ENCODE measurements at regions not wholly inside any gene's neighbourhood (a gene's known extent, or its start where the extent isn't known, plus 50 kb on each side); places are given as distances from the start of the nearest gene placed in this dataset.
"Not testable (repeated sequence)": the region's sequence is repeated elsewhere in the genome, so short reads cannot be mapped to it uniquely, and the experiment has no call there.

GRCh38 chr4:177494791-177495190, 52.6 kb upstream of the AGA start:
- DNase-seq (ENCODE audit: low read depth): no peak

GRCh38 chr4:177495626-177496025, 53.4 kb upstream of the AGA start:
- DNase-seq (ENCODE audit: low read depth): not testable (repeated sequence)

DNA sequence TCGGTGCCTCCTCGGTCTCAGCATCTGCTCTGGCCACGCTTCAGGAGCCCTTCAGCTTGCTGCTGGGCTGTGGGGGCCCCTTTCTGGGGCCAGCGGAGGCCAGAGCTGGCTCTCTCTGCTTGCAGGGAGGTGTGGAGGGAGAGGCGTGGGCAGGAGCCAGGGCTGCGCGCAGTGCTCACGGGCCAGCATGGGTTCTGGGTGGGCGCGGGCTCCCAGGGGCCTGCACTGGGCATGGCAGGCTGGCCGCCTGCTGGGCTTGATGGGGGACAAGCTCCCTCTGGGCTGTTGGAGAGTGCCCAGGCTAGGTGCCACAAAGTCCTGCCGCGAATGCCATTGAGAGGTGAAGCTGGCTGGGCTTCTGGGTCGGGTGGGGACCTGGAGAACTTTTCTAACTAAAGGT, 57.3 kb upstream of the AGA start:
- DNase-seq (ENCODE audit: low read depth): no peak

DNA sequence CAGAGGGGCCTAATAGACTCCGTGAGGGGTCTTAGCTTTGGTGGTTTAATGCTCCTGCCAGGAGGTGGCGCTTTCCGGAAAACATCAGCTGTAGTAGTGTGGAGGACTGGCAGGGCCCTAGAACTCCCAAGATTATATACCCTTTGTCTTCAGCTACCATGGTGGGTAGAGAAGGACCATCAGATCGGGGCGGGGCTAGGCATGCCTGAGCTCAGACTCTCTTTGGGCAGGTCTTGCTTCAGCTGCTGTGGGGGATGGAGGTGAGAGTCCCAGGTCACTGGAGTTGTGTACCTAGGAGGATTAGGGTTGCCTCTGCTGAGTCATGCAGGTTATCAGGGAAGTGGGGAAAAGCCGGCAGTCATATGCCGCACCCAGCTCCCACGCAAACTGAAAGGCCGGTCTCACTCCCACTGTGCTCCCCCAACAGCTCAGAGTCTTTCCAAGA, 63.0 kb upstream of the AGA start:
- DNase-seq (ENCODE audit: low read depth): no peak

GRCh38 chr4:177508662-177509061, 66.4 kb upstream of the AGA start:
- no peak for DNase-seq (ENCODE audit: low read depth)

DNA sequence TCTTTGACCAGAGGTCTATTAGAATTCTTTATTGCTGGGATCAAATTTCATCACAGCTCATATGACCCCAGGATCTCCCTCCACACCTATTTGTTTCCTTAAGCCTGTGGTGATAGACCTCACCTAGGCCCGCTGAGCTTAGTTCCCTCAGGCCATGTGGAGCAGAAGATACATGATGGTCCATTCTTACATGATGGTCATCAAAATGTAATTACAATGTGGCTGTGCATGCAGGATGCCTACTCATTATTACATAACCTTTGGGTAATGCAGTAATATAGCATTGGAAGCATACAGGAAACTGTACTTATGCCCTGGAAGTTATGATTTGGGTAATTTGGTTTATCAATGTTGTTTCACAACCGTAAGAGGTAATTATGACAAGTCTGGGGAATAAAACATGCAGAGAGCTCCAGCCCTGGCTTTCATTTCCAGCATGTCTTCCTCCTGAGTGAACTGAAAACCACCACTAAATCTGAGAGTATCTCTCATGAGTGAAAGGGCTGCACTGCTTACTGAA, 67.0 kb upstream of the AGA start:
- DNase-seq (ENCODE audit: low read depth): no peak

DNA sequence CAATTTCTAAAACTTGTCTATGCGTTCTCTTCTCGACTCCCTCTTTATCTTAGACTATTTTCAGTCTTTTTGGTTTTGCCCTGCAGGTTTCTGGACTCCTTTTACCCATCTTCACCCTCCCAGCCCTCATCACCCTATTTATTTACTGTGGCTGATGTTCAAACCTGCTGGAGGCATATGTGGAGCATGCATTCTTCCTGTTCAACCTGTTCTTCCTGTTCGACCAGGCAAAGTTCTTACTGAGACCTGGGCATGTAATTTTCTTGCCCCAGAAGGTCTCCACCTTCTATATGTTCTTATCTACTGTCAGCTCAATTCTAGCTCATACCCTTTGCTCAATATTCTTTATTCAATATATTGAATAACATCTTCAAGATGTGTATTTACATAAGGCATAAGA, 69.4 kb upstream of the AGA start:
- no peak for DNase-seq (ENCODE audit: low read depth)

DNA sequence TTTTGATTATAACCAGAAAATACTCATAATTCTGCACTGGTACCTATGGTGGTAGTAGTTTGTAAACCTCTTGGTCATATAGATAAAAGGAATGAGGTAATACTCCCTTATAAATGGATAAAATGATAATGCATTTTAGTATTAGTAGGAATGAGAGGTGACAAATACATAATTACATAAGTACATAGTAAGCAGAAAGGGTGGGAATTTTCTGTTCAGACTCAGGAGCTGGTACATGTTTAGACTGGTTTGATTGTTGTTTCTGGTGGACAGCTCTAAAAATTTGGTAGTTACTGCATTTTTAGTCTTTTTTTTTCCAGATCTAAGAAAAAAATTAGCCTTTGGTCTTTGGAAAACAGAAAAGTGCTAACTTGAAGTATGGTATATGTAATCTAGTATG, 70.4 kb upstream of the AGA start:
- no peak for DNase-seq (ENCODE audit: low read depth)

DNA sequence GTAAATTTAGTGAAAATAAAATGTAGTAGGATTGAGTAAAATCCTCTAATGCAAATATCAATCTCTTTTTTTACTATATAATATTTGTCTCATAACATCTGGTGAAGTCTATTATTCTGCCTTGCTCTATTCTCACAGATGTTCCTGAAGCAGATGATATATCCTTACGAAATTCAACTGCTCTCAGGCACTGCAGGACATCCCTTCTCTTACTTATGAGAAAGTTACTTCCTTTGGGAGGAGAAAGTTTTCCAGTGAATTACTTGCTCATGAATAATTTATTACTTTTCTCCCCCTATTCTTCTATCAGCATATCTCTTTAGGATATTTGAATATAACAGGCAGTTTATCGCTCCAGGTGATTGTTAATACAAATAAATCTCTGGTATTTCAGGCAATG, 75.6 kb upstream of the AGA start:
- no peak for DNase-seq (ENCODE audit: low read depth)

GRCh38 chr4:177519481-177520260, 77.4 kb upstream of the AGA start:
- DNase-seq (ENCODE audit: low read depth): no peak

DNA sequence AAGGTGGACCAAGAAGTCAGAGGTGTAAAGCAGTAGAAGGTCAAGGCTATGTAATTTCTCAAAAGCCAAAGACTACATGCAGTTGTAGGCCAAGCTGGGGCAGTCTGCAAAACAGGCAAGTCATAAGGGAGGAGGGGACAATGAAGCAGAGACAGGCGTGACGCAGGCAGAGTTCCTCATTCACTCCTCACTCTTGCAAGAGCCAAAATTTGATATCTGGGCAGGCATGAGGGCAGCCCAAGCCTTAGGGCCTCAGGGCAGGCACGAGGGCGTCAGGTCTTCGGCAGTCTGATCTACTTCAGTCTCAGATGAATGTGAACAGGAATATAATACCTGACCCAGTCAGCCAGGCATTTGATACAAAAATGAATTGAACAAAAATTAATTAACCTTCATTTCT, 86.4 kb upstream of the AGA start:
- DNase-seq (ENCODE audit: low read depth): no peak

DNA sequence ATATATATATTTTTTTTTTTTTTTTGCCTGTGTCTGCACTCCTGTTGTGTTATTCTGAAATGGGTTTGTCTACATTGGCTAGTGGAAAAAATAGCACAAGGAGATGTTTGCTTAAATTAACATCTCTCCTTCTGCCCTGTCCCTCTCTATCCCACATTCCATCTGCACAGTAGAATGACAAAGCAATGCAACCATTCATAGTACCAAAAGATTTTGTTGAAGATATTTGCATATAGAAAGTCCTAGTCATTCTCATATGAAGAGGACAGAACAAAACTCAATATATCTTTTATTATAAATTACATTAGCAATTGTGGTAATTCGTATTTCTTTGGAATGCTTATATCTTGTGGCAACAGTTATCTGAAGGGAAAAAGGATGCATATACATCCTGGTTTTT, 88.3 kb upstream of the AGA start:
- DNase-seq (ENCODE audit: low read depth): no peak

DNA sequence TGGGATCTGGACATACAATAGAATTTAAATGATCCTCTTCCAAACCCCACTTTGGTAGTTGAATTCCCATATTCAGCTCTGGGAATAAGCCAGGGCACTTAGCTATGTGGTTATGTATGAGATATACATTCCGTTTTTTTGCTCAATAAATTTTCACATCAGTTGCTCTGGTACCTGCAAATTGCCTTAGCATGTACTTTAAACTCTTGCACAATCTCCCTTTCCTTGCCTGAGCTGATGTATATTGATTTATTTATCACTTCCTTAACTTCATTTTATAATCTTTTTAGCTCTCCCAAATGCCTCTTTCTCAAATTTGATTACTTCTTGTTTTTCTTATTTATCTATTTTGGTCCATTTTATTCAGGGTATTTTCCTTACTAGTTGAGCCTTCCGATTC, 90.1 kb upstream of the AGA start:
- no peak for DNase-seq (ENCODE audit: low read depth)

DNA sequence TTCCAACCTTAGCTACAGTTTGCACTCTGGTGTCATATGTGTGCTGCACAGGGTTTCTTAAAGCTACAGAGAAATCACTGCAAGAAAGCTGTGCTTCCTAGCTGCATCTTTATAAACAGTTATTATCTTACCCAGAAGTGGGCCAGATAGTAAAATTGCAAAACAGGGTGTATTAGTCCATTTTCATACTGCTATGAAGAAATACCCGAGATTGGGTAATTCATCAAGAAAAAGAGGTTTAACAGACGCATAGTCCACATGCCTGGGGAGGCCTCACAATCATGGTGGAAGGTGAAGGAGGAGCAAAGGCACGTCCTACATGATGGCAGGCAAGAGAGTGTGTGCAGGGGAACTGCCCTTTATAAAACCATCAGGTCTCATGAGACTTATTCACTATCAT, 92.6 kb upstream of the AGA start:
- DNase-seq (ENCODE audit: low read depth): not testable (repeated sequence)

DNA sequence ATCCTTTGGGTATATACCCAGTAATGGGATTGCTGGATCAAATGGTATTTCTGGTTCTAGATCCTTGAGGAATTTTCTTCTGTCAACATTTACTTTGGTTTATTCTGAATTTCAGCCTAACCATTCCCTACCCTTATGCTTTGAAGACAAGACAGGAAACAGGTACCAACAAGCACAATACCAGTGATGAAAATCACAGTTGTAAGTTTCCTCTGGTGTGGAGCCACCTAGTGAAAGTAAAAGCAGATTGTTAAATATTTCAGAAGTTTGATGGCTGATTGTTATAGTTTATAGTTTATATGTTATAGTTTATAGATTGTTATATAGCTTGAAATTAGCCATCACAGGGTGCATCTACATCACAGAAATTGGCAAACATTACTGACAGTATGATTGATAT, 104.5 kb upstream of the AGA start:
- DNase-seq (ENCODE audit: low read depth): no peak

DNA sequence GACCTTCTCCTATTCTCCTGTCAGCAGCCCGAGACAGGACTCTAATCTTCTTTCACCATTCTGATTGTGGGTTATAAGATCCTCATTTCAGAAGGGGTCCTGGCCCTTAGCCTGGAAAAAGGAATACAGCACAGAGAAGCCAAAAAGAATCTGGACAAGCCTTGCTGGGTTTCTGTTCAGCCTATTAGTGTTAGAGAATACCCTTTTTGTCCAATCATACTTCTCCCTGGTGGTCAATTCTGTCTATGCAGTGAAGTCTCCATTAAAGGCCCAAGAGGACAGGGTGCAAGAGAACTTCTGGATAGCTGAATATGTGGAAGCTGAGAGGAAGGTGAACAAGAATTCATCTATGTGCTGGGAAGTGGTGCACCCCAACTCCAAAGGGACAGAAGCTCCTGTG, 105.7 kb upstream of the AGA start:
- DNase-seq (ENCODE audit: low read depth): no peak

- DNase-seq (ENCODE audit: low read depth): peak; percentile 20
Measured at GRCh38 chr4:177555007-177555574, 112.9 kb upstream of the AGA start.

GRCh38 chr4:177557416-177557815, 115.2 kb upstream of the AGA start:
- DNase-seq (ENCODE audit: low read depth): no peak

GRCh38 chr4:177558995-177559394, 116.8 kb upstream of the AGA start:
- no peak for DNase-seq (ENCODE audit: low read depth)

GRCh38 chr4:177562163-177562562, 119.9 kb upstream of the AGA start:
- DNase-seq (ENCODE audit: low read depth): no peak

- no peak for DNase-seq (ENCODE audit: low read depth)
Measured at GRCh38 chr4:177562859-177563258, 120.6 kb upstream of the AGA start.

GRCh38 chr4:177566691-177567090, 124.5 kb upstream of the AGA start:
- DNase-seq (ENCODE audit: low read depth): no peak

- DNase-seq (ENCODE audit: low read depth): no peak
Measured at GRCh38 chr4:177568931-177569330, 126.7 kb upstream of the AGA start.

GRCh38 chr4:177569434-177569833, 127.2 kb upstream of the AGA start:
- no peak for DNase-seq (ENCODE audit: low read depth)

All from RPMI7951 (cell line).